LNCaP clone FGC (cell line): ENCODE measurements at regions not wholly inside any gene's neighbourhood (a gene's known extent, or its start where the extent isn't known, plus 50 kb on each side); places are given as distances from the start of the nearest gene placed in this dataset.

ENCODE experiments used
- DNase-seq: peaks from one replicate; pipeline ENCODE4 v3.0.0-alpha.2; 2011; ENCODE audit warnings: low read depth
- H3K4me3 ChIP-seq: 2 replicates; pipeline ENCODE4 v1.5.1; 2011; ENCODE audit warnings: mild to moderate bottlenecking, low read depth, low read length, control low read depth
- TF ChIP-seq, protein P1 (sequence below): IDR thresholded peaks from 2 replicates; pipeline ENCODE4 v1.5.1; 2012; ENCODE audit warnings: mild to moderate bottlenecking; ENCODE audit not compliant: control insufficient read depth, insufficient read depth; ENCODE audit errors: extremely low read depth

DNA sequence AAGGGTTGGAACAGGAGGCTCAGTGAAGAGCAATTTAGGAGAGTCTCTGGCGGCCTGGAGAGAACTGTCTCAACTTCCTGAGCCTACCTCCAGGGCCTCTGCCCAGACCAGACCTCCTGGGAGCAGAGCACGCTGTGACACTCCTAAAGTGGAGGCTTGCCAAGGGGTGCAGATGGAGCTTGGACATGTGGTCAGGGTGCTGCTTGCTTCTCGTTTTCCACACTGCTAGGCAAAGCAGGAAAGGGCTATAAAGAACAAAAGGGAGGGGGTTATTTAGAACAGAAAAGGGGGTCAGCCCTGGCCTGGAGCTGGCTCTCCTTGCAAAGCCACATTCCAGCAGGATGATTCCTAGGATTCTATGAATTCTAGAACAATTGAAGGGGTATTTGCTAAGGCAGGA, 145.7 kb upstream of the GGTLC1 start:
- no peak for DNase-seq
- TF ChIP-seq, protein P1, sequence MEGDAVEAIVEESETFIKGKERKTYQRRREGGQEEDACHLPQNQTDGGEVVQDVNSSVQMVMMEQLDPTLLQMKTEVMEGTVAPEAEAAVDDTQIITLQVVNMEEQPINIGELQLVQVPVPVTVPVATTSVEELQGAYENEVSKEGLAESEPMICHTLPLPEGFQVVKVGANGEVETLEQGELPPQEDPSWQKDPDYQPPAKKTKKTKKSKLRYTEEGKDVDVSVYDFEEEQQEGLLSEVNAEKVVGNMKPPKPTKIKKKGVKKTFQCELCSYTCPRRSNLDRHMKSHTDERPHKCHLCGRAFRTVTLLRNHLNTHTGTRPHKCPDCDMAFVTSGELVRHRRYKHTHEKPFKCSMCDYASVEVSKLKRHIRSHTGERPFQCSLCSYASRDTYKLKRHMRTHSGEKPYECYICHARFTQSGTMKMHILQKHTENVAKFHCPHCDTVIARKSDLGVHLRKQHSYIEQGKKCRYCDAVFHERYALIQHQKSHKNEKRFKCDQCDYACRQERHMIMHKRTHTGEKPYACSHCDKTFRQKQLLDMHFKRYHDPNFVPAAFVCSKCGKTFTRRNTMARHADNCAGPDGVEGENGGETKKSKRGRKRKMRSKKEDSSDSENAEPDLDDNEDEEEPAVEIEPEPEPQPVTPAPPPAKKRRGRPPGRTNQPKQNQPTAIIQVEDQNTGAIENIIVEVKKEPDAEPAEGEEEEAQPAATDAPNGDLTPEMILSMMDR, result no peak
- no peak overlapping the region for H3K4me3 ChIP-seq

DNA sequence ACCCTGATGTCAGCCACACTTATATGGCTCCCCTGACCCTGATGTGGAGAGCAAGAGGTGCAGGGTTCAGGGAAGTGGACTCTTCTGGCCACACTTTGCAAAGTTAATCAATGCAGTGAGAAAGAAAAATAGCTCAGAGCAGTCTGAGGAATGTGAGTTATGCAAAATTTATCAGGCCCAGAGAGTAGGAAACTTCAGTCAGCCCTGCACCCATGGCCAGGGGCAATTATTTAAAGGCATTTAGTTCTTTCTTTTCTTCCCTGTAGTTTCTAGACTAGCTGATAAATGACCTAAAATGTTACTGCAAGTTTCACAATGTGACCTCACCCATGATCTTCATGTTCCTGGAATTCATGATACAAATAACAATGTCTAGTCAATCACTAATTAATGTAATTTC, 143.7 kb upstream of the GGTLC1 start:
- TF ChIP-seq, protein P1, result no peak
- no peak for DNase-seq
- H3K4me3 ChIP-seq, result no peak overlapping the region

DNA sequence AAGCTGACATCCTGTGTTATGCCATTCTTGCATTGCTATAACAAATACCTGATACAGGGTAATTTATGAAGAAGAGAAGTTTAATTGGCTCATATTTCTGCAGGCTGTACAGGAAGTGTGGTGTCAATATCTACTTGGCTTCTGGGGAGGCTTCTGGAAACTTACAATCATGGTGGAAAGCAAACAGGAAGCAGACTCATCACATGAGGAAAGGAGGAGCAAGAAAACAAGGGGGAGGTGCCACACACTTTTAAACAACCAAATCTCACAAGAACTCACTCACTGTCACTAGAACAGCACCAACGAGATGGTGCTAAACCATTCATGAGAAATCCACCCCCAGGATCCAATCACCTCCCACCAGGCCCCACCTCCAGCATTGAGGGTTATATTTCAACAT, 143.1 kb upstream of the GGTLC1 start:
- H3K4me3 ChIP-seq, result no peak overlapping the region
- no peak for DNase-seq
- TF ChIP-seq, protein P1, result no peak

DNA sequence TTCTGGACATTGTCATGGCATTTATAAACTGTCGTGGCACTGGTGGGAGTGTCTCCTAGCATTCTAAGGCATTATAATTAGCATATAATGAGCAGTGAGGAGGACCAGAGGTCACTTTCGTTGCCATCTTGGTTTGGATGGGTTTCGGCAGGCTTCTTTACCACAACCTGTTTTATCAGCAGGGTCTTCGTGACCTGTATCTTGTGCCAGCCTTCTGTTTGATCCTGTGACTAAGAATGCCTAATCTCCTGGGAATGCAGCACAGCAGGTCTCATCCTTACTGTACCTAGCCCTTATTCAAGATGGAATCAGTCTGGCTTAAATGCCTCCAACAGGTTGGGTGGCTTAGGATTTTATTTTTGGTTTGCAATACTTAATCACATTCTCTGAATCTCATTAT, 142.7 kb upstream of the GGTLC1 start:
- DNase-seq, result no peak
- no peak overlapping the region for H3K4me3 ChIP-seq
- TF ChIP-seq, protein P1, result no peak

DNA sequence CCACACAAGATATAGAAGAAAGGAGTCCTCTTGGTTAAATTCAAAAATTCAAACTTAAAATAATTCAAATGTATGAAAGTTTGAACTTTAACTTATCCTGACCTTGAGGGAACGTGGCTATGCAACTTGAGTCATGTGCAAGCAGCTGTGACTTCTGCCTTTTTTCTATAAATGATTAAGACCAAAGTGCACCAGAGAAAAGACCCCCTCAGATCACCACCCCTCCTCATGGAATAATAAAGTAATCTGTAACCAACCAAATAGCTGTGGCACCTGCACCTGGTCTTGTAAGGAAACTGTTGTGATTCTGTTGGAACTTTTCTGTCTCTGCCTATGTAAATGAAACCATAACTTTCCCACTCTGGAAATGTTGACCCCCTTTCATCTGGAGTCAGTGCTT, 141.1 kb upstream of the GGTLC1 start:
- DNase-seq, result no peak
- H3K4me3 ChIP-seq, result no peak overlapping the region
- TF ChIP-seq, protein P1, result no peak

DNA sequence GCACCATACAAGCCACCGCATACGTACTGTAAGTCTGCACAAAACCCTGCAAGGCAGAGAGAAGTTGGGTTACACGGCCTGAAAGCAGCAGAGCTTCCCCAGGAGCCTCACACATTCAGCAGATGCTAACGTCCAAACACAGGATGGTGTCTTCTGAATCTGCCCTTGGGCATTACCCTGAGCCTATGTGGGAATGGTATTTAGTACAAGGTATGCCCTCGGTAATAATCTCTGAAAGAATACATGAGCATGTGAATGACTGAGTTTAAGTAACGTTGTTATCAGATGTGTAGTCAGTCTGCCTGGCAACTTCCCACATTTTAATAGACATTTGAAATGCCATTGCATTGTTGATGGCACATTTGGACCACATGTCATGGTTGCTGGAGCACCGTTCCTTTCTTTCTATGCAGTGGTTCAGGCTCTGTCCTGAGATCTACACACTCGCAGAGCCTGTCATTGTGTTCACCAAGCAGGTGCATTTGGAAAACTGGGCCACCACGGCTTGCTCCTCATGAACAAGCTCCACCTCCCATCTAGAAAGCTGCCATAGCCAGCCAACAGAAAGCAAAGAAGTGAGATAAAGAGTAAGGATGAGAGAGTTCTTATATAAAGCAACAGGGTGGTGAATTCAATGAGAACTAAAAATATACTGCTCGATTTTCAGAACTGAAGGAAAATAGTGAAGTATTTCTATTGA, 136.5 kb upstream of the GGTLC1 start:
- DNase-seq, result no peak
- TF ChIP-seq, protein P1, result no peak
- H3K4me3 ChIP-seq, result no peak overlapping the region

DNA sequence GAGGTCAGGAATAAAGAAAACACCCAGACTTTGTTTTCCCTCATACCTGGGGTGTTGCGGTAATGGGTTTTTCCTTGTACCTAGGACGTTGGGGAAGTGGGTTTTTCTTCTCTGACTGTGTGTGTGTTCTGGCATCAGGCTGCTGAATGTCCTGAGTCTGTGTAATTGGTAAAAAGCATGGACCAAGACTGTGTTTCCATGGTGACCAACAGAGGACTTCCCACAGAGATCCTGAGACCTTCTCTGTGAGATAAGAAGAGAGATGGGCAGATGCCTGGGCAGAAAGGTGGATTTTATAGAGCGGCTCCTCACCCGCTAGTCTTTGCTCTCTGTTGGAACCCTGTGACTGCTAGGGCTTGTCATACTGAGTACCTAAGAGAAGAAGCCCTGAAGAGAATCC, 135.4 kb upstream of the GGTLC1 start:
- no peak for DNase-seq
- TF ChIP-seq, protein P1, result no peak
- no peak overlapping the region for H3K4me3 ChIP-seq
